GM13976 (cell line): ENCODE measurements at regions not wholly inside any gene's neighbourhood (a gene's known extent, or its start where the extent isn't known, plus 50 kb on each side); places are given as distances from the start of the nearest gene placed in this dataset.

Experiments
- DNase-seq: peaks from one replicate; pipeline ENCODE4 v3.0.0; 2012; ENCODE audit warnings: low spot score
- CTCF ChIP-seq: IDR thresholded peaks from 2 replicates; pipeline ENCODE4 v1.5.1; 2012; ENCODE audit warnings: borderline replicate concordance, mild to moderate bottlenecking; ENCODE audit not compliant: insufficient read depth; ENCODE audit errors: extremely low read depth, missing control alignments, control extremely low read depth
- in situ Hi-C: fragments of 300-500 bp; cut with MboI; formaldehyde crosslinking; loops from one replicate; pipeline ENCODE4 v1.12.0; 2022; ENCODE audit warnings: low sequenced_read_pairs, mixed read lengths, inconsistent platforms; ENCODE audit not compliant: unreplicated experiment

DNA sequence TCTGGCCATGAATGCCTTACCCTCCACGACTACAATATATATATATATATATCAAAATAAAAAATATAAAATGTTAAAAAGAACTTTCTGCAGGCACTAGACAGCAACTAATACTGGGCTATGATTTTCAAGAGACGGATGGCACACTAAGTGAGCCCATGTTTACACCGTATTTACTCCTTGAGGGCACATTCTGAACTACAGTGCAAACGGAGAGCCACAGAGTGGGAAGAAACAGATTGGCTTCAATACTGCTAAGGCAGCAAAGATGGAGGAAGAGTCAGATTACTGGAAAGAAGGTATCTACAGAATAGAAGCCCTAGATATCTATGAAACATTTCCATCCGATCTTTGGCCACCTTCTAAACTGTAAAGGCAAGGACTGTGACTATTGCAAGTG lies 330.3 kb downstream of the HTR1B start:
- DNase-seq = no peak
- no peak for TF ChIP-seq CTCF
- in situ Hi-C loops = no loop called here

GRCh38 chr6:77131426-77131825 lies 331.9 kb downstream of the HTR1B start:
- in situ Hi-C loops = no loop called here
- no peak for TF ChIP-seq CTCF
- no peak for DNase-seq

DNA sequence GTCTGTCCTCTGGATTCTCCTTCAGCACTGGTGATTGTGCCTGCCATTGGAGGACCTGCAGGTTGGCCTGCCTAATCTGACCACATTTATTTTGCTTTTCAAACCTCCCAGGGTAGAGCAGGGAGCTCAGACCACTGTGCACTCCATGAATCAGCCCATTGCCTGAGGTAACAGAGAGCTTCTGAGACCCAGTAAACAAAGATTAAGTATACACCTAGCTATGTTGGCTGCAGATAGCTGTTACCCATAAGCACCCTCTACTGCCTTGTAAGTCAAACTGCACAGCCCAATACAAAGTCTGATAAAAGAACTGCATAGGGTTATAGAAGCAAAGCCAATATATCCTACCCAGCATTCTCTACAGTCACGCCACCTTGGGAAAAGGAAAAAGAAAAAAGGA lies 338.7 kb downstream of the HTR1B start:
- TF ChIP-seq CTCF = no peak
- DNase-seq = no peak
- in situ Hi-C loops = no loop called here

DNA sequence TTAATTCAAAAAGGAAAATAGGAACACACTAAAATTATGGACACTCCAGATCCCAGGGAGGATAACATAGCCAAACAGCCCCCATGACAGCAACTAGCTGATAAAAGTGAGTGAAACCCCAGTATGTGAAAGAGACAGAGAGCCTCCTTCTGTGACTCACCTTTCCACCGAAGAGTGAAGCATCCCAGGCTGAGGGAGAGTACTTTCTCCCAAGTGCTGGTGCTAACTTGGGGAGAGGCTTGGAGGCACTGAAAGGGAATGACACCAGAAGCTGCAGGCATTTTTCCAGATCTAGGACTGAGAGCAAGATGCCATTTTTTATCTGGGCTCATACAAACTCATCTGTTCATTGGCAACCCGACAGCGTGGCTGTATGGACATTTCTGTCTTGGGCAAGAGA lies 339.8 kb downstream of the HTR1B start:
- TF ChIP-seq CTCF = no peak
- in situ Hi-C loops = no loop called here
- DNase-seq = no peak

DNA sequence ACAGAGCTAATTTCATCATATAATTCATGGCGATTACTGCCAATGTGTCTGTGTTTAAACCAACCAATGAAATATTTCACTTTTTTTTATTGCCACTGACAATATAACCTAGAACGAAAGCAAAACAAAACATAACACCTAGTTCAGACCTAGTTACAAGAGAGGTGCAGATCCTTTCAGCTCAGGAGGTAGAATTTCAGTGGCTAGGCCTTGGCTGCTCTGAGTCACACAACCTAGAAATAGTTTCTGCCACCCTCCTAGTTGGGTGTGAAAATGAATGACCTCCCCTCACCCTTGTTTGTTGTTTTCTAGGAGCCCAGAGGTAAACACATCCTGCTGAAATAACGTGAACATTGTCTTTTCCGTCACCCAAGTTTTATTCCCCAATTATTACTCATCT lies 356.3 kb downstream of the HTR1B start:
- in situ Hi-C loops = no loop called here
- no peak for DNase-seq
- no peak for TF ChIP-seq CTCF

DNA sequence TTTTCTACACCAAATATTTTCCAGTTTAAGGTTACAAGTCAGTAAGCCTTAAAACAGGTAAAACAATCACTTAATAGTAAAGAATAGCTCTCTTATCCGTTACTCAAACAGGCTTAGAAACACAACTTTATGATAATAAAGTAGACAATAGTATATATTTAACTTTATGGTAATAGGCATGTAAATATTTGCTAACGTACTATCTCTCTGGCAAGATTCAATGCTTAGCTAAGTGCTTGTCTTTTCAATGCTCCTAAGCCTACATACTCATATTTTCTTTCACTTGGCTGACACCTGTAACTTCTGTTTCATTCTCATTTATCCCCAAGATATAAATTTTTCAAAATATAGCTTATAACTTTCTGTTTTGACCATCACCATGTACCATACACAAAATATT lies 358.2 kb downstream of the HTR1B start:
- in situ Hi-C loops = no loop called here
- TF ChIP-seq CTCF = no peak
- no peak for DNase-seq

GRCh38 chr6:77097940-77098339 lies 365.4 kb downstream of the HTR1B start:
- in situ Hi-C loops = no loop called here
- no peak for TF ChIP-seq CTCF
- DNase-seq = no peak
